Testis (tissue), 2 donors: ENCODE measurements at regions not wholly inside any gene's neighbourhood (a gene's known extent, or its start where the extent isn't known, plus 50 kb on each side); places are given as distances from the start of the nearest gene placed in this dataset.

Experiments used
- CTCF ChIP-seq, 3 experiments: fragments of 450-650 bp in 2 of 3; fragments of 200-600 bp in 1 of 3; sonication (generic) in 1 of 3; IDR thresholded peaks; one replicate each; pipeline ENCODE4 v1.5.1; 2016 to 2019; ENCODE audit warnings: antibody characterized with exemption in 3 of 3, mild to moderate bottlenecking in 2 of 3, moderate library complexity in 1 of 3
- POLR2A ChIP-seq: fragments of 450-650 bp; IDR thresholded peaks from one replicate; pipeline ENCODE4 v1.6.1; 2017; ENCODE audit warnings: antibody characterized with exemption, mild to moderate bottlenecking, moderate library complexity

- no peak for TF ChIP-seq CTCF (IDR thresholded peaks at IDR 0.05)
- no peak for TF ChIP-seq POLR2A
Measured at GRCh38 chr6:156311291-156311690, 465.9 kb upstream of the ARID1B start.
